K562 (cell line): ENCODE measurements at regions not wholly inside any gene's neighbourhood (a gene's known extent, or its start where the extent isn't known, plus 50 kb on each side); places are given as distances from the start of the nearest gene placed in this dataset.
A peak's percentile ranks its signal among the peaks of the same experiment; 100 is the strongest.

Experiments used
- ATF1 ChIP-seq, 2 experiments: fragments of 450-650 bp in 1 of 2; IDR thresholded peaks; 2 replicates each; pipeline ENCODE4 v1.6.1; 2016; ENCODE audit warnings: missing compliant biosample characterization in 1 of 2, missing genetic modification characterization in 1 of 2
- BRCA1 ChIP-seq, 2 experiments: fragments of 450-650 bp in 1 of 2; sonication (generic) in 1 of 2; formaldehyde crosslinking in 1 of 2; IDR thresholded peaks; 2 replicates each; pipeline versions ENCODE4 v1.5.0 to v1.6.1; 2017 to 2020; ENCODE audit warnings: mild to moderate bottlenecking in 1 of 2, missing genetic modification reagents in 1 of 2
- CEBPG ChIP-seq, 3 experiments: fragments of 200-800 bp in 1 of 3; sonication (Bioruptor generic) in 1 of 3; sonication (generic) in 1 of 3; formaldehyde crosslinking in 1 of 3; IDR thresholded peaks in 2 of 3; conservative IDR thresholded peaks in 1 of 3; 2 replicates each; pipeline versions ENCODE4 v1.6.1 to v1.8.0; 2016 to 2022; ENCODE audit warnings: missing compliant biosample characterization in 2 of 3, missing genetic modification characterization in 2 of 3, mild to moderate bottlenecking in 1 of 3, missing genetic modification reagents in 1 of 3
- E2F5 ChIP-seq: sonication (generic); formaldehyde crosslinking; IDR thresholded peaks from 2 replicates; pipeline ENCODE4 v1.8.0; 2022; ENCODE audit warnings: mild to moderate bottlenecking, missing genetic modification reagents
- ETS1 ChIP-seq: conservative IDR thresholded peaks from 2 replicates; pipeline ENCODE4 v1.6.1; 2011; ENCODE audit warnings: low read depth, mild to moderate bottlenecking, low read length; ENCODE audit not compliant: control insufficient read depth
- ETV6 ChIP-seq, 3 experiments: fragments of 150-350 bp in 1 of 3; sonication (generic) in 1 of 3; formaldehyde crosslinking in 1 of 3; IDR thresholded peaks; 2 replicates each; pipeline versions ENCODE4 v1.6.1 to v1.8.0; 2014 to 2022; ENCODE audit warnings: borderline replicate concordance in 2 of 3, low read depth in 2 of 3, antibody characterized with exemption in 1 of 3, low read length in 1 of 3, mild to moderate bottlenecking in 1 of 3, missing genetic modification reagents in 1 of 3
- HNRNPLL ChIP-seq: fragments of 200-400 bp; formaldehyde crosslinking; IDR thresholded peaks from 2 replicates; pipeline ENCODE4 v1.6.1; 2017; ENCODE audit warnings: low read length, low read depth, mild to moderate bottlenecking; ENCODE audit not compliant: poor library complexity, severe bottlenecking
- JUN ChIP-seq, 2 experiments: sonication (generic) in 1 of 2; formaldehyde crosslinking in 1 of 2; IDR thresholded peaks; 2 replicates each; pipeline versions ENCODE4 v1.6.1 to v1.8.0; 2012 to 2022; ENCODE audit warnings: borderline replicate concordance in 2 of 2, mild to moderate bottlenecking in 2 of 2, improper control_type of control experiment in 1 of 2, low read depth in 1 of 2, low read length in 1 of 2, missing genetic modification reagents in 1 of 2
- NCOA4 ChIP-seq: fragments of 450-650 bp; IDR thresholded peaks from 2 replicates; pipeline ENCODE4 v1.6.1; 2018; ENCODE audit warnings: mild to moderate bottlenecking; ENCODE audit not compliant: partially characterized antibody
- NR0B1 ChIP-seq: fragments of 450-650 bp; IDR thresholded peaks from one replicate; pipeline ENCODE4 v1.6.1; 2018; ENCODE audit warnings: mild to moderate bottlenecking, moderate library complexity; ENCODE audit not compliant: partially characterized antibody
- PRPF4 ChIP-seq: fragments of 200-400 bp; formaldehyde crosslinking; IDR thresholded peaks from one replicate; pipeline ENCODE4 v1.6.1; 2017; ENCODE audit warnings: low read length, low read depth, mild to moderate bottlenecking; ENCODE audit not compliant: insufficient read depth, poor library complexity, severe bottlenecking
- SRSF3 ChIP-seq: fragments of 200-400 bp; formaldehyde crosslinking; IDR thresholded peaks from 2 replicates; pipeline ENCODE4 v1.6.1; 2016; ENCODE audit warnings: mild to moderate bottlenecking, low read length, moderate library complexity; ENCODE audit not compliant: insufficient read depth
- ZZZ3 ChIP-seq: fragments of 450-650 bp; IDR thresholded peaks from 2 replicates; pipeline ENCODE4 v1.6.1; 2016; ENCODE audit warnings: antibody characterized with exemption, mild to moderate bottlenecking, moderate library complexity
- TF ChIP-seq, protein P1 (sequence below): IDR thresholded peaks from 3 replicates; pipeline ENCODE4 v1.6.1; 2011; ENCODE audit warnings: borderline replicate concordance, mild to moderate bottlenecking; ENCODE audit not compliant: insufficient read length, insufficient read depth
- TF ChIP-seq, protein P2 (sequence below): sonication (generic); formaldehyde crosslinking; IDR thresholded peaks from 2 replicates; pipeline ENCODE4 v1.5.0; 2020; ENCODE audit warnings: missing genetic modification reagents

DNA sequence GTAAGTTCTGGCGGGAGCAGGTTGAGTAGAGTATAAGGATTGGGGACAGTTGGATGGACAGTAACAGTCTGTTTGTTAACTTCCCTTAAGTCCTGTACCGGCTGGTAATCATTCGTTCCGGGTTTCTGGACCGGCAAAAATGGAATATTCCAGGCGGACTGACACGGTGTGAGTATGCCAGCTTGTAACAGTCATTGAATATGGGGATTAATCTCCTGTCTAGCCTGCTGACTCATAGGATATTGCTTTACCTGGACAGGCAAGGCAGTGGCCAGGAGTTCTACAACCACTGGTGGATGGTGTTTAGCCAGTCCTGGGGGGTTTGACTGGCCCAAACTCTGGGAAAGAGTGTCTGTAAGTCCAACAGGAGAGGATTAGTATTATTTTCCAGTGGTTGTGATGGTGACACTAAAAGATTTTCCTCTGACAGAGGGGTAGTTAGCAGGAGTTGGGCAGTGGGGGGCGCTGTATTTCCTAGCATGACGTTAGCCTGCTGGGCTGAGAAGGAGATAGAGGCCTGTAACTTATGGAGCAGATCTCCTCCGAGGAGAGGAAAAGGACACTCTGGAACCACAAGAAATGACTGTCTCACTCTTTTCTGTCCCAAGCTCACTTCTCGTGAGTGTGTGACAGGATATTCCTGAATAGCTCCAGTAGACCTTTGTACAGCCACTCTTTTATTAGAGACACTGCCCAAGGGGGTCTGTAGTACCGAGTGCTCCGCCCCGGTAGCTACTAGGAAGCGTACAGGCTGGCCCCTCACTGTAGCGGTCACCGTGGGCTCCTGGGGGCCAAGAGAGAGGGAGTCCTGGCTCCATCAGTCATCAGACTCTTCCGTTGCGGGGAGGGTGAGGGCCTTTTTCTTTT lies 152.2 kb downstream of the TRIM27 start (continued):
- TF ChIP-seq ETV6 (IDR thresholded peaks at IDR 0.05; ENCODE audit: borderline replicate concordance in 1 of 2, low read depth in 2 of 2, low read length in 1 of 2) (no peak), ETV6 (CRISPR knock-in tag; IDR thresholded peaks at IDR 0.05; ENCODE audit: borderline replicate concordance) (no peak), HNRNPLL (peak; percentile 6), ZZZ3 (no peak), E2F5 (CRISPR knock-in tag) (no peak), JUN (IDR thresholded peaks at IDR 0.05; ENCODE audit: borderline replicate concordance, low read depth, low read length) (peak; percentile 28; the same call in 1 of the 2 replicates), JUN (CRISPR knock-in tag; IDR thresholded peaks at IDR 0.05; ENCODE audit: borderline replicate concordance) (no peak), CEBPG (CRISPR knock-in tag; IDR thresholded peaks at IDR 0.05) (no peak), CEBPG (tag; conservative IDR thresholded peaks at IDR 0.05 in 1 of 2, IDR thresholded peaks at IDR 0.05 in 1 of 2) (no peak), NCOA4 (no peak), NR0B1 (no peak), PRPF4 (no peak), SRSF3 (no peak), ATF1 (CRISPR knock-in tag; IDR thresholded peaks at IDR 0.05) (no peak), ATF1 (tag; IDR thresholded peaks at IDR 0.05) (peak; percentile 83), BRCA1 (IDR thresholded peaks at IDR 0.05) (no peak), BRCA1 (CRISPR knock-in tag; IDR thresholded peaks at IDR 0.05) (no peak), ETS1 (no peak)
- TF ChIP-seq, protein P1, sequence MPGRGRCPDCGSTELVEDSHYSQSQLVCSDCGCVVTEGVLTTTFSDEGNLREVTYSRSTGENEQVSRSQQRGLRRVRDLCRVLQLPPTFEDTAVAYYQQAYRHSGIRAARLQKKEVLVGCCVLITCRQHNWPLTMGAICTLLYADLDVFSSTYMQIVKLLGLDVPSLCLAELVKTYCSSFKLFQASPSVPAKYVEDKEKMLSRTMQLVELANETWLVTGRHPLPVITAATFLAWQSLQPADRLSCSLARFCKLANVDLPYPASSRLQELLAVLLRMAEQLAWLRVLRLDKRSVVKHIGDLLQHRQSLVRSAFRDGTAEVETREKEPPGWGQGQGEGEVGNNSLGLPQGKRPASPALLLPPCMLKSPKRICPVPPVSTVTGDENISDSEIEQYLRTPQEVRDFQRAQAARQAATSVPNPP: no peak
- TF ChIP-seq, protein P2, sequence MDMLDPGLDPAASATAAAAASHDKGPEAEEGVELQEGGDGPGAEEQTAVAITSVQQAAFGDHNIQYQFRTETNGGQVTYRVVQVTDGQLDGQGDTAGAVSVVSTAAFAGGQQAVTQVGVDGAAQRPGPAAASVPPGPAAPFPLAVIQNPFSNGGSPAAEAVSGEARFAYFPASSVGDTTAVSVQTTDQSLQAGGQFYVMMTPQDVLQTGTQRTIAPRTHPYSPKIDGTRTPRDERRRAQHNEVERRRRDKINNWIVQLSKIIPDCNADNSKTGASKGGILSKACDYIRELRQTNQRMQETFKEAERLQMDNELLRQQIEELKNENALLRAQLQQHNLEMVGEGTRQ (CRISPR knock-in tag): no peak
